GM21360 (cell line): ENCODE measurements at regions not wholly inside any gene's neighbourhood (a gene's known extent, or its start where the extent isn't known, plus 50 kb on each side); places are given as distances from the start of the nearest gene placed in this dataset.

Experiments
- ATAC-seq: cut with Tn5 transposase; IDR thresholded peaks from one replicate; pipeline ENCODE4 v1.9.1; 2021; ENCODE audit warnings: mild to moderate bottlenecking, moderate library complexity; ENCODE audit not compliant: unreplicated experiment

DNA sequence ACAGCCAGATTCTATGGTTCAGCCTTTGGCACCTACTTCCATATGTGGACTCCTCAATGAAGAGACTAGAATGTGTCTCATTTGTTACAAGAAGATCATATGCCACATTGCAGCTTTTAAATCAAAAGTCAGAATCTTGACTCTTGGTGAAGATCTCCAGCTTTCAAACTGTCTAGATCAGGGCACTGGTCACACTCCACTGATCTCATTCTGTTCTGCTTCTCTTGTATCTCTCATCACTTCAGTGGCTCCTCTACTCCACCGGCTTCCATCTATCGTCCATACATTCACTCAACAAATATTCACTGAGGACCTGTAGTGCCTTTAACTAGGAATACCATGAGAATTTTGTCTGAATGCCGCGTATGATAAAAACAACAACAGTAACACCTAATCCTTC is 203.3 kb upstream of the LPP start:
- no peak for ATAC-seq

DNA sequence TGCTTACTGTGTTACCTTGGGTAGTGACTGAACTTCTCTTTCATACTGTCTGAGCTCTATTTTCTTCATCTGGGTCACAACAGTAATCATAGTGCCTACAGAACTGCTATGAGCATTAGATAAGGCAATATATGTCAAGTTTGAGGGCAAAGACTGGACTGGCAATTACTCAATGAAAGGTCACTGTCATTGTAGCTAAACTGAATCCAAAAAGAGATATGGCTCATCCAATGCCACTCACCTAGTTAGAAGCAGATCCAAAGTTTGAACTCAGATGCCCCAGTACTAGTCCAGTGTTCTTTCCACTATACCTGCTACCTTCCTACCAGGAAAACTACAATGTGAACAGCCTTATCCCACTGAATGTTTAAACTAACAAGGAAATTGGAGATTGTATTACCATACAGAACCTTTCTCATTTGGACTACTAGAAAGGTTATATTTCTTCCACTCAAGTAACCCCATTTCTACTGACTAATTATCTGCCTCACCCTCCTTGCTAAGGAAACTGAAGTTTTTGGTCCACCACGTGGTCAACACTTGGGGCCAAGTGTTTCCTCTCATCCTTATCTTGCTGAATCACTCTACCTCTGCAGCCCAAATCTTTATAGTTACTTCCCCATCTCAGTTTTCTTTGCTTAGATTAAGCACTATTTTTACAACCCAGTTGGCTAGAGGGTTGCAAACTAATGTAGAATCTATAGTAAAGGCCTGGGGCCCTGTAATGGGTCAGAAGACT is 202.3 kb upstream of the LPP start:
- ATAC-seq, result no peak

GRCh38 chr3:187952849-187953248 is 201.1 kb upstream of the LPP start:
- no peak for ATAC-seq

- ATAC-seq, result no peak
These were observed 199.5 kb upstream of the LPP start for GRCh38 chr3:187954516-187954872.

GRCh38 chr3:187954873-187955586 is 198.9 kb upstream of the LPP start:
- no peak for ATAC-seq

- ATAC-seq, result no peak
These were observed 198.4 kb upstream of the LPP start for GRCh38 chr3:187955587-187955952.

- no peak for ATAC-seq
These were observed 196.8 kb upstream of the LPP start for GRCh38 chr3:187957165-187957581.

- no peak for ATAC-seq
These were observed 196.4 kb upstream of the LPP start for GRCh38 chr3:187957582-187957981.

DNA sequence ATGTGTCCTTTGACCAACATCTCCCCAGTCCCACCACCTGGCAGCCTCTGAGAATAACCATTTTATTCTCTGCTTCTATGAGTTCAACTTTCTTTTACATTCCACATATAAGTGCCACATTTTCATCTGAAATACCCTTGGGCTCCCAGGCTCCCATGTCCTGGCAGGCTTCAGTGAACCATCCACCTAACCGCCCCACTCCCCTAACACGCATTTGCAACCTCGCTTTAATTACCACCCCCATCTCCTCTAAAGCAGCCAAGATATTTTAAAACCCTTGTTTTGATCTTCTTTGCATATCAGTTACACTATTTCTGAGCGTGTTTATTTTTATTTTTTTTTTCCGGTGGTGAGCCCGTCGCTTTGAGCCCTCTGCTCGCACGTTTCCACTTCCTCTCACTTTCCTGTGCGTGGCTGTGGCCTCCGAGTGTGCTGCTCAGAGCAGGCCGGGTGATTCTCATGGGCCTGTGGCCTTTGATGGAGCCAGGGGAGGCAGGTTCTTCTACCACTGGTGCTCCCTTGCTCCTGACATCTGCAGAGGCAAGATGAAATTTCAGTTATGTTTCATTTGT is 195.4 kb upstream of the LPP start:
- ATAC-seq, result no peak

GRCh38 chr3:187960820-187961219 is 193.1 kb upstream of the LPP start:
- no peak for ATAC-seq

DNA sequence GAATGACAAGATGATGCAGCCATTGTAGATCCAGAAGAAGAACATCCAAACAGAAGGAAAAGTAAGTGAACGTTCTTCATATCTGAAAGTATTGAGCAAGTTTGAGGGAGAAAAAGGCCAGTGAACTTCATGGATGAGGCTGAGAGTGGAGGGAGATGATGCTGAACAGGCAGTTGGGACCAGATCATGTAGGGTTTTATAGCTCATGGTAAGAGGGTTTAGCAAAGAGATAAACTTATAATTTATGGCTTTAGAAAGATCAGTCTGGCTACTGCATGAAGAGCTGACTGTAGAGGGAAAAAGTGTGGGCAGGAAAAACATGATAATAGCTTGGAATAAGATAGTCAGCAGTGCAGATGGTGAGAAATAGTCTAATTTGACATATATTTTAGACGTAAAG is 192.6 kb upstream of the LPP start:
- no peak for ATAC-seq

GRCh38 chr3:187963003-187963676 is 190.8 kb upstream of the LPP start:
- ATAC-seq, result no peak

GRCh38 chr3:187963677-187964385 is 190.1 kb upstream of the LPP start:
- no peak for ATAC-seq

DNA sequence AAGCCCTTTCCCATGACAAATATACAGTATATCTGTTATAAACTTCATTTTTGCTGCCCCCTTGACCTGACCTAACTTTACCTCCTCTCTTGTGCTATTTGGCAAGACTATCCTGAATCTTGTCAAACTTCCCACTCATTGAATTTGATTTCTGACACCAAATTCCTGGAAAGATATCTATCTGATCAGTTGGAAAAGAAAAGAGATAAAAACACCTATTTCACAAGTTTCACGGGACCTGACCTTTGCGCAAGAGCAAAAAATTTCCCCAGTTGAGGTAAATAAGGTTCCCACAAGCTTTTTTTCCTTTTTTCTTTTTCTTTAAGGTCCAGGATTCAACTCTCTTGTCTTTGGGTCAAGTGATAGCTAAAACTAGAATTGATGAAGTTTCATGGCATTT is 189.2 kb upstream of the LPP start:
- ATAC-seq, result no peak

DNA sequence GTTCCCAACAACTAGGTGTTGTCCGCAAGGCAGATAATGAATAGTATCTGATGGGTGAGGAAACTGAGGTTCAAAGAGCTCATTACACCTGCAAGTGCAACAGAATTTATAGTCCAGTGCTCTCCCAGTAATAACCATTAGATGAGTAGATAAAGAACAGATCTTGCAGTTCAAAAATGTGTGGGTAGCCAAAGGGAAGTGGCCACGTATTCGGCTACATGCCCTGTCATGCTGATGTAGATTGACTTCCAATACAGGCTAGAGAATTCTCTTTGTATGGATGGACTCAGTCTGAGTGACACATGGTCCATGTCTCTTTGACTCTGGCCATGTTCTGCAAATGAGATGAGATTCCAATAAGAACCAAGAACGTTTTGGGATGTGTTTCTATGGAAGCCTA is 187.9 kb upstream of the LPP start:
- no peak for ATAC-seq

GRCh38 chr3:187966636-187967406 is 187.1 kb upstream of the LPP start:
- no peak for ATAC-seq

DNA sequence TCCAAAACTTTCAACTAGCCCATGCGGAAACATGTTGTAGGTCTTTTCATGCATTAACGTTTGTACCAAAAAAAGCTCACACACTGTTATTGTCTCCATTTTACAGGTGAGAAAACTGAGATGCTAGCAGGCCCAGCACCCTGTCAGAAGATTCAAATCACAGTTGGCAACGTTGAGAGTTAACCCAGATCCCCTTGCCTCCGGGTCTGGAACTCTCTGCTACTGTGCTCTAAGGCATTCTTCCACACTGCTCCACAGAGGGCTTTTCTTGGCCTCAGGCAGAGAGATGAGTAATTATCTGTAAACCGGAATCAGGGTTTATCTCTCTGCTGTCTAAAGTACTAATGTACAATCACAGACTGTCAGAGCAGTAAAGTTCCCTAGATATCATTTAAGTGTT is 186.0 kb upstream of the LPP start:
- ATAC-seq, result no peak

DNA sequence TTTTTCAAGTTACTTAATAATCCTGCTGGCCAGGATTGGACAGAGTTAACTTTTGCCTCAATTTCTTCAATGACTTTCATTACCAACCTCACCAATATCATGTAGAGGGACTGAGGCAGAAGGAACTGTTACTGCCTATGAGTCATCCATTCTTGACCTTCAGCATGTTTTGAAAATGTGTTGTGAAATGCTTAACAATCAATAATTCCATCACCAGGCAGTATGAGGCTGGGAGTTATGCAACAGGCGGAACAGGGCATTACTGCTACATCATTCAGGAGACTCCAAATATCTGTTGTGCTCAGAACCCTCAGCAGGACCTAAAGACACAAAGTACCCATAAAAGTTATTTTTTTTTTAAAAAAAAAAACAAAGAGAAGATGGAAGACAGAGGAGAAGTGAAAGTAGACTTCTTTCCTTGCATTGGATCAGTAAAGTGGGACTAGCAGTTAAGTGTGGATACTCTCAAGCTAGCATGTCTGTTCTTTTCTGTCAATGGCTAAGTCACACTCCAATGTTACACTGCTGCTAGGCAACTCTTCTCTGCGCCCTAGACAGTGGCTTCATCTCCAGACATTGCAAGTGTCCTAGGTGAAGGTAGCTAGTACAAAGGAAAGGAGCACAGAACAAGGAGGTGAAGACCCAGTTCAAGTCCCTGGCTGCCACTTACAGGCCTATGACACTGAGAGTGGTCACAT is 184.9 kb upstream of the LPP start:
- ATAC-seq, result no peak

DNA sequence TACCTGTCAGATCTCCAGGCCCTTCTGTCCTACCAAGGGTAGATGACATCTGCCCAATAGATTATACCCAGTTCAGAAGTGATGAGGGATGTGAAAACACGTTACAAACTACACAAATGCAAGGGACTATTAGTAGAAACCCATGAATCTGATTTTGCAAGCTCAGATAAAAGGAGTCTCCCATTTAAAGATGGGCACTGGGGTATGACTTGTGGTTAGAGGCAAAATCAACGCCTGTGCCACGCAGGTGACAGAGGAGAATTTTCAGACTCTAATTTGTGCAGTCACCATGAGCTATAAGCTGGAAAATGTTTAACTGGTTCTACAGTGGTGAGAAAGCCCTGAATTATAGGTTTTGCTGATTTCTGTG is 184.4 kb upstream of the LPP start:
- ATAC-seq, result no peak

GRCh38 chr3:187970106-187970505 is 183.9 kb upstream of the LPP start:
- ATAC-seq, result no peak
